ENCODE measurements at regions not wholly inside any gene's neighbourhood (a gene's known extent, or its start where the extent isn't known, plus 50 kb on each side); places are given as distances from the start of the nearest gene placed in this dataset.

DNA sequence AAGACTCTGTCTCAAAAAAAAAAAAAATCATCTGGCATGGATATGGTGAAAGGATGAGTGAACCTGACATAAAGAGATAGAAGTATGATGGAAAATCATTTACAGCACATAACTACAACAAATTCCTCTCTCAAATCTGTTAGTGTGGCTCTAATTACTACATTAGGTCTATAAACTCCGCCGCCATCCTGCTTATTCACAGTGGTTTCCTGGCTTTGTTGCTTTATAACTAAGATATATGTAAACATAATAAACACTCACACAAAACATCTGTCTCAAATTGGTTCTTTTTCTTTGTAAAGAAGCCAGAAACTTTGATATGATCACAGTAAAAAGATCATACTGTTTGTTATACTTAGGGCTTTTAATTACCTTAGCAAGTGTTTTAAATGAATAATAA is 412.6 kb upstream of the FAM98A start:
- H3K27me3 ChIP-seq (ENCODE audit: control insufficient read depth in 5 of 5, insufficient read depth in 4 of 5, low read length in 5 of 5) = no peaks in the 10 kb centered on the region
- no peak overlapping the region for H3K27ac ChIP-seq (ENCODE audit: low read depth, low read length)
- H3K36me3 ChIP-seq (ENCODE audit: control insufficient read depth in 5 of 5, insufficient read depth in 5 of 5, low read length in 5 of 5) = no peaks in the 10 kb centered on the region
- H3K9me3 ChIP-seq (ENCODE audit: control insufficient read depth in 5 of 5, low read length in 5 of 5) = peaks cover 0 to 4% (median 0%) of the 10 kb centered on the region in 5 donors
- H3K4me3 ChIP-seq (ENCODE audit: low read depth in 1 of 5, low read length in 5 of 5) = no peak overlapping the region
- H3K4me1 ChIP-seq (ENCODE audit: control insufficient read depth in 5 of 5, insufficient read depth in 5 of 5, low read length in 5 of 5) = no peaks in the 10 kb centered on the region
- H3K9ac ChIP-seq (ENCODE audit: low read length in 5 of 5) = no peak overlapping the region

DNA sequence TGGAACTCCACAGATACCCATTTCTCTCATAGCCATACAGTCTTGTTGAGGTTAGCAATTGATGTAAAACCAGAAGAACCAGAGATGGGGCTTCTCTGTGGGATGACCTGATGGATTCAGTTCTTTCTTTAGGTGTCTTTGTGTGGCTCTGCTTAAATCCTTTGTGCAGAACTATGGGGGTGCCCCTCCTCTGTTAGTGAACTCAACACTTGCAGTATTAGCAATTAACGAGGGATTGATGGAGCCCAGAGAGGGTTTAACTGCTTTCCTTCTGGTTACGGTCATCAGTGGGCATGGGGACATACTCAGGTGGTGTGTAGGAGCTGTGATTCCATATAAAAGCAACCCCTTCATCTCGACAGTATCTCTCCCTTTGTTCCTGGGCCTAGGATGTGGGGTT is 406.8 kb upstream of the FAM98A start:
- no peak overlapping the region for H3K9ac ChIP-seq (ENCODE audit: low read length in 5 of 5)

GRCh38 chr2:34004936-34005335 is 405.8 kb upstream of the FAM98A start:
- Histone ChIP-seq H3K27ac (ENCODE audit: low read depth, low read length) (no peak overlapping the region), H3K36me3 (ENCODE audit: control insufficient read depth in 5 of 5, insufficient read depth in 5 of 5, low read length in 5 of 5) (no peaks in the 10 kb centered on the region), H3K9ac (ENCODE audit: low read length in 5 of 5) (no peak overlapping the region), H3K27me3 (ENCODE audit: control insufficient read depth in 5 of 5, insufficient read depth in 4 of 5, low read length in 5 of 5) (no peaks in the 10 kb centered on the region), H3K4me1 (ENCODE audit: control insufficient read depth in 5 of 5, insufficient read depth in 5 of 5, low read length in 5 of 5) (no peaks in the 10 kb centered on the region), H3K4me3 (ENCODE audit: low read depth in 1 of 5, low read length in 5 of 5) (no peak overlapping the region), H3K9me3 (ENCODE audit: control insufficient read depth in 5 of 5, low read length in 5 of 5) (peaks cover 0 to 3% (median 0%) of the 10 kb centered on the region in 5 donors)

More for the DNA sequence above, 406.8 kb upstream of the FAM98A start:
- H3K27ac ChIP-seq (ENCODE audit: low read depth, low read length) = no peak overlapping the region
- no peaks in the 10 kb centered on the region for H3K4me1 ChIP-seq (ENCODE audit: control insufficient read depth in 5 of 5, insufficient read depth in 5 of 5, low read length in 5 of 5)
- no peaks in the 10 kb centered on the region for H3K27me3 ChIP-seq (ENCODE audit: control insufficient read depth in 5 of 5, insufficient read depth in 4 of 5, low read length in 5 of 5)
- no peaks in the 10 kb centered on the region for H3K9me3 ChIP-seq (ENCODE audit: control insufficient read depth in 5 of 5, low read length in 5 of 5)
- no peaks in the 10 kb centered on the region for H3K36me3 ChIP-seq (ENCODE audit: control insufficient read depth in 5 of 5, insufficient read depth in 5 of 5, low read length in 5 of 5)
- no peak overlapping the region for H3K4me3 ChIP-seq (ENCODE audit: low read depth in 1 of 5, low read length in 5 of 5)

DNA sequence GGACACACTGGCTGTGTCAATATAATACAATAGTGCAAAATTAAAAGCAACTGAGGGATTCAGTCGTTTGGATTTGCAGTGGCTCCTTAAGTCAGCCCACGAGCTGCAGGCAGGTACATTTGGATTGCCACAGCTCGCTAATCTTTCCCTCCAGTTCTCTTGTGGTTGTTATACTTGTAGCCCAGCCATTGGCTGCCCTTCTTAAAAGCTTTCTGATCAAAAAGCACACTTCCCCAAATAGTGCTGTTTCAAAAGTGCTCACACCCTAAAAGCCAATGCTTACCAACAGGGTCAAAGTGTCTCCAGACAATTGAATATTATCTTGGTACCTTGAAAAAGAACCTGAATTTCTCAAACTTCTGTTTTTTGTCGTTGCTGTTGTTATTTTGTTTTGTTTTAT is 404.7 kb upstream of the FAM98A start:
- H3K4me1 ChIP-seq (ENCODE audit: control insufficient read depth in 5 of 5, insufficient read depth in 5 of 5, low read length in 5 of 5) = no peaks in the 10 kb centered on the region
- H3K9me3 ChIP-seq (ENCODE audit: control insufficient read depth in 5 of 5, low read length in 5 of 5) = peaks cover 0 to 3% (median 0%) of the 10 kb centered on the region in 5 donors
- no peaks in the 10 kb centered on the region for H3K27me3 ChIP-seq (ENCODE audit: control insufficient read depth in 5 of 5, insufficient read depth in 4 of 5, low read length in 5 of 5)
- no peak overlapping the region for H3K9ac ChIP-seq (ENCODE audit: low read length in 5 of 5)
- H3K36me3 ChIP-seq (ENCODE audit: control insufficient read depth in 5 of 5, insufficient read depth in 5 of 5, low read length in 5 of 5) = no peaks in the 10 kb centered on the region
- no peak overlapping the region for H3K27ac ChIP-seq (ENCODE audit: low read depth, low read length)
- H3K4me3 ChIP-seq (ENCODE audit: low read depth in 1 of 5, low read length in 5 of 5) = no peak overlapping the region

DNA sequence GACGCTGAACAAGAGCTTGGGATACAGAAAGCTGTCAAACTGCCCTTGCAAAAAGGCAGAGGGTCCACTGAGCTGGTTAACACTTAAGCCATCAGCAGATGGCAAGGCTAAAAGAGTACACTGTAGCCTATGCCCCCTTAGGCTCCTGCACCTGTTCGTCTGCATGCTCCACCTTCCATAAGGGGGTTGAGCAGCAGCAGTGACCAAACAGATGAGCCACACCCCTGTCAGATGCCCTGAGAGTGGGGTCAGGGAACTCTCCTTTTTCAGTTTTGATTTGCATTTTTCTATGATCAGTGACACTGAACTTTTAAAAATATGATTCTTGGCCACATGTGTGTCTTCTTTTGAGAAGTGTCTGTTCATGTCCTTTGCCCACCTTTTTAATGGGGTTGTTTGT is 402.5 kb upstream of the FAM98A start:
- no peak overlapping the region for H3K27ac ChIP-seq (ENCODE audit: low read depth, low read length)
- H3K27me3 ChIP-seq (ENCODE audit: control insufficient read depth in 5 of 5, insufficient read depth in 4 of 5, low read length in 5 of 5) = no peaks in the 10 kb centered on the region
- H3K9me3 ChIP-seq (ENCODE audit: control insufficient read depth in 5 of 5, low read length in 5 of 5) = peaks cover 4 to 16% (median 10%) of the 10 kb centered on the region in 5 donors
- no peak overlapping the region for H3K4me3 ChIP-seq (ENCODE audit: low read depth in 1 of 5, low read length in 5 of 5)
- no peaks in the 10 kb centered on the region for H3K36me3 ChIP-seq (ENCODE audit: control insufficient read depth in 5 of 5, insufficient read depth in 5 of 5, low read length in 5 of 5)
- H3K9ac ChIP-seq (ENCODE audit: low read length in 5 of 5) = no peak overlapping the region
- no peaks in the 10 kb centered on the region for H3K4me1 ChIP-seq (ENCODE audit: control insufficient read depth in 5 of 5, insufficient read depth in 5 of 5, low read length in 5 of 5)

DNA sequence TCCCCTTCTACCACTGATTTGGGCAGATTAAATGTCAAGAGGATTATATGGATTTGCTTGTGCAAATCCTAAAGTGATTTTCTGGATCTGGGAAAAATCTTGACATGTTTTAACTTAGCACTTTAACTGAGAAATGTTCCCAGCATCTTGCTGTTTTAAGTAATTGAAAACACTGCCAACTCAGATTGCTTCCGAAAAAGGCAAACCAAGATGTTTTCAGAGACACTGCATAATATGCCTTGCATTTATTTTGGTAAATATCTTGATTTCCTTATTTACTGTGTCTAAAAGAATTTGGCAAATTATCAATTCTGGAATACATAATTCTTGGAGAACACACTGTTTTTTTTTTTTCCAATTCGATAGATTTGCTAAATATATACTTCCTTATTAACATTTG is 385.0 kb upstream of the FAM98A start:
- Histone ChIP-seq H3K27ac (ENCODE audit: low read depth, low read length) (no peak overlapping the region), H3K4me1 (ENCODE audit: control insufficient read depth in 5 of 5, insufficient read depth in 5 of 5, low read length in 5 of 5) (no peaks in the 10 kb centered on the region), H3K4me3 (ENCODE audit: low read depth in 1 of 5, low read length in 5 of 5) (no peak overlapping the region), H3K27me3 (ENCODE audit: control insufficient read depth in 5 of 5, insufficient read depth in 4 of 5, low read length in 5 of 5) (peaks cover 0 to 3% (median 0%) of the 10 kb centered on the region in 5 donors), H3K36me3 (ENCODE audit: control insufficient read depth in 5 of 5, insufficient read depth in 5 of 5, low read length in 5 of 5) (no peaks in the 10 kb centered on the region), H3K9ac (ENCODE audit: low read length in 5 of 5) (no peak overlapping the region), H3K9me3 (ENCODE audit: control insufficient read depth in 5 of 5, low read length in 5 of 5) (peaks cover 0 to 3% (median 0%) of the 10 kb centered on the region in 5 donors)

- no peaks in the 10 kb centered on the region for H3K36me3 ChIP-seq (ENCODE audit: control insufficient read depth in 5 of 5, insufficient read depth in 5 of 5, low read length in 5 of 5)
- H3K27me3 ChIP-seq (ENCODE audit: control insufficient read depth in 5 of 5, insufficient read depth in 4 of 5, low read length in 5 of 5) = no peaks in the 10 kb centered on the region
- no peaks in the 10 kb centered on the region for H3K9me3 ChIP-seq (ENCODE audit: control insufficient read depth in 5 of 5, low read length in 5 of 5)
- H3K4me1 ChIP-seq (ENCODE audit: control insufficient read depth in 5 of 5, insufficient read depth in 5 of 5, low read length in 5 of 5) = no peaks in the 10 kb centered on the region
- H3K4me3 ChIP-seq (ENCODE audit: low read depth in 1 of 5, low read length in 5 of 5) = no peak overlapping the region
- H3K9ac ChIP-seq (ENCODE audit: low read length in 5 of 5) = no peak overlapping the region
- no peak overlapping the region for H3K27ac ChIP-seq (ENCODE audit: low read depth, low read length)
These were observed 379.4 kb upstream of the FAM98A start for GRCh38 chr2:33978471-33978870.

DNA sequence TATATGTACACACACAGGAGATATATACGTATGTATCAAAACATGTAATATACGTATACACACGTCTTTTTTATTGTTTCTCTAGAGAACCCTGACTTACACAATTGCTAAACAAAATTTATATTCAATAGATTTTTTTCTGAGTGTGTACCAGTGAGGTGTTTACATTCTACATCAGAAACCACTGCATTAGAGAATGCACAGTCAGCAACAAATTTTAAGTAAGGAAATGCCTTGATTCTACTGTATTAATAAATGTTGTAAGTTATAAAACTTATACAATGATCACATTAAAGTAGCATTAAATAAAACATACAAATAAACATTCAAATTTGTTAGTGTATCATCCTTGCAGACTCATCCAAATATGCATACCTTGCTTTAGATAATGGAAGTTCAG is 376.4 kb upstream of the FAM98A start:
- no peaks in the 10 kb centered on the region for H3K9me3 ChIP-seq (ENCODE audit: control insufficient read depth in 5 of 5, low read length in 5 of 5)
- H3K9ac ChIP-seq (ENCODE audit: low read length in 5 of 5) = no peak overlapping the region
- no peak overlapping the region for H3K4me3 ChIP-seq (ENCODE audit: low read depth in 1 of 5, low read length in 5 of 5)
- no peaks in the 10 kb centered on the region for H3K36me3 ChIP-seq (ENCODE audit: control insufficient read depth in 5 of 5, insufficient read depth in 5 of 5, low read length in 5 of 5)
- no peak overlapping the region for H3K27ac ChIP-seq (ENCODE audit: low read depth, low read length)
- H3K27me3 ChIP-seq (ENCODE audit: control insufficient read depth in 5 of 5, insufficient read depth in 4 of 5, low read length in 5 of 5) = no peaks in the 10 kb centered on the region
- H3K4me1 ChIP-seq (ENCODE audit: control insufficient read depth in 5 of 5, insufficient read depth in 5 of 5, low read length in 5 of 5) = no peaks in the 10 kb centered on the region

DNA sequence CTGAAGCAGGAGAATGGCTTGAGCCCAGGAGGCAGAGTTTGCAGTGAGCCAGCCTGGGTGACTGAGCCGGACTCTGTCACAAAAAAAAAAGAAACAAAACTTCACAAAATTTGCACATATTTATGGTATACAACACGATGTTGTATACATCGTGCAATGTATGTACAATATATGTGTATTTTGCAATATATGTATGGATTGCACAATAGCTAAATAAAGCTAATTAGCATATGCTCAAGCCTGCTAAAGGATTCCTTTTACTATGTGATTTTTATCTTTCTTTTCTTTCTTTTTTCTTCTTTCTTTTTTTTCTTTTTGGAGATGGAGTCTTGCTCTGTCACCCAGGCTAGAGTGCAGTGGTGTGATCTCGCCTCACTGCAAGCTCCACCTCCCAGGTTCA is 368.0 kb upstream of the FAM98A start:
- Histone ChIP-seq H3K4me3 (ENCODE audit: low read depth in 1 of 5, low read length in 5 of 5) (no peak overlapping the region), H3K36me3 (ENCODE audit: control insufficient read depth in 5 of 5, insufficient read depth in 5 of 5, low read length in 5 of 5) (no peaks in the 10 kb centered on the region), H3K9me3 (ENCODE audit: control insufficient read depth in 5 of 5, low read length in 5 of 5) (no peaks in the 10 kb centered on the region), H3K4me1 (ENCODE audit: control insufficient read depth in 5 of 5, insufficient read depth in 5 of 5, low read length in 5 of 5) (no peaks in the 10 kb centered on the region), H3K27ac (ENCODE audit: low read depth, low read length) (no peak overlapping the region), H3K9ac (ENCODE audit: low read length in 5 of 5) (no peak overlapping the region), H3K27me3 (ENCODE audit: control insufficient read depth in 5 of 5, insufficient read depth in 4 of 5, low read length in 5 of 5) (no peaks in the 10 kb centered on the region)

DNA sequence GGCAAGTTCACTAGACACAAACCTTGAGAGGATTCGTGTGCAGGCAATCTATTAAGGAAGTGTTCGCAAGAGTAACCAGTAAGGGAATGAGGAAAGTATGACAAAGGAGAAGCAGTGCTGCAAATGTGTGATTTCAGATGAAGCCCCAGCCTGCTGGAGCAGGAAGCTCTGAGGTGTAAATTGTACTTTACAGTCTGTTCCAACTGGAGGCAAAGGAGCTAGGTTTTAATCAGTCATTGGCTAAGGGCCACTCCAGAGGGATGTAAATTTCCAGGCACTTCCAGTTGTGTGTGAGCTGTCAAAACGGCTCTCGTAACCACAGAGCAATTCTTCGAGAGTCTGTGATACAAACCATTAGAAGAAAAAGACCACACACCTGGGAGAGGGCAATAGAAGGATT is 359.5 kb upstream of the FAM98A start:
- H3K36me3 ChIP-seq (ENCODE audit: control insufficient read depth in 5 of 5, insufficient read depth in 5 of 5, low read length in 5 of 5) = no peaks in the 10 kb centered on the region
- H3K9ac ChIP-seq (ENCODE audit: low read length in 5 of 5) = no peak overlapping the region
- H3K4me3 ChIP-seq (ENCODE audit: low read depth in 1 of 5, low read length in 5 of 5) = no peak overlapping the region
- no peaks in the 10 kb centered on the region for H3K9me3 ChIP-seq (ENCODE audit: control insufficient read depth in 5 of 5, low read length in 5 of 5)
- H3K27me3 ChIP-seq (ENCODE audit: control insufficient read depth in 5 of 5, insufficient read depth in 4 of 5, low read length in 5 of 5) = no peaks in the 10 kb centered on the region
- H3K27ac ChIP-seq (ENCODE audit: low read depth, low read length) = no peak overlapping the region
- H3K4me1 ChIP-seq (ENCODE audit: control insufficient read depth in 5 of 5, insufficient read depth in 5 of 5, low read length in 5 of 5) = no peaks in the 10 kb centered on the region

GRCh38 chr2:33949371-33949770 is 350.3 kb upstream of the FAM98A start:
- H3K4me3 ChIP-seq (ENCODE audit: low read depth in 1 of 5, low read length in 5 of 5) = no peak overlapping the region
- no peak overlapping the region for H3K9ac ChIP-seq (ENCODE audit: low read length in 5 of 5)
- H3K4me1 ChIP-seq (ENCODE audit: control insufficient read depth in 5 of 5, insufficient read depth in 5 of 5, low read length in 5 of 5) = no peaks in the 10 kb centered on the region
- H3K9me3 ChIP-seq (ENCODE audit: control insufficient read depth in 5 of 5, low read length in 5 of 5) = no peaks in the 10 kb centered on the region
- no peak overlapping the region for H3K27ac ChIP-seq (ENCODE audit: low read depth, low read length)
- no peaks in the 10 kb centered on the region for H3K36me3 ChIP-seq (ENCODE audit: control insufficient read depth in 5 of 5, insufficient read depth in 5 of 5, low read length in 5 of 5)
- H3K27me3 ChIP-seq (ENCODE audit: control insufficient read depth in 5 of 5, insufficient read depth in 4 of 5, low read length in 5 of 5) = no peaks in the 10 kb centered on the region

All from subcutaneous abdominal adipose tissue (tissue), 5 donors.